A549 (cell line): ENCODE measurements at regions not wholly inside any gene's neighbourhood (a gene's known extent, or its start where the extent isn't known, plus 50 kb on each side); places are given as distances from the start of the nearest gene placed in this dataset.

Experiments
- ATAC-seq, 2 experiments: fragments of 200-7000 bp in 1 of 2; fragments of >200 bp in 1 of 2; cut with Nextera tagmentation in 1 of 2; cut with Tn5 transposase in 1 of 2; 3 replicates each; pipeline versions ENCODE4 v1.8.0 to v1.9.1; 2018 to 2020; ENCODE audit warnings: mild to moderate bottlenecking in 1 of 2, moderate library complexity in 1 of 2
- CTCF ChIA-PET: fragments of 300-600 bp; sonication (Branson Sonifier 250); formaldehyde crosslinking; extraction: SDS; loops from one replicate; lab custom pipeline; 2021; ENCODE audit warnings: antibody characterized with exemption, inconsistent platforms; lab: Yijun Ruan, JAX
- POLR2A ChIA-PET: fragments of 350-600 bp; formaldehyde crosslinking; extraction: SDS; loops from one replicate; lab custom pipeline; 2021; ENCODE audit warnings: antibody characterized with exemption, inconsistent platforms; lab: Yijun Ruan, JAX
- DNase-seq, 2 experiments: peaks; one replicate each; pipeline versions ENCODE4 v3.0.0 to v3.0.0-alpha.2; 2011 to 2016; ENCODE audit warnings: low read depth in 1 of 2, low spot score in 1 of 2
- FAIRE-seq: peaks from 2 replicates; lab custom pipeline; 2011; peaks lifted over from hg19 to GRCh38; lab: Jason Lieb, UNC
- H3K27ac ChIP-seq, 2 experiments: fragments of >200 bp; sonication (Bioruptor Twin); formaldehyde crosslinking; 3 replicates each; pipeline ENCODE4 v1.5.1; 2016 to 2017
- H3K4me1 ChIP-seq: fragments of >200 bp; sonication (Bioruptor Twin); formaldehyde crosslinking; 3 replicates; pipeline ENCODE4 v1.6.1; 2016
- H3K4me2 ChIP-seq: fragments of >200 bp; sonication (Bioruptor Twin); formaldehyde crosslinking; 3 replicates; pipeline ENCODE4 v1.6.1; 2016
- H3K4me3 ChIP-seq: fragments of >200 bp; sonication (Bioruptor Twin); formaldehyde crosslinking; 3 replicates; pipeline ENCODE4 v1.5.1; 2016
- H3K9me3 ChIP-seq: fragments of >200 bp; sonication (Bioruptor Twin); formaldehyde crosslinking; 3 replicates; pipeline ENCODE4 v1.6.1; 2016
- CBX2 ChIP-seq: fragments of 200-600 bp; sonication (generic); IDR thresholded peaks from 2 replicates; pipeline ENCODE4 v1.6.1; 2016; ENCODE audit warnings: low read depth, mild to moderate bottlenecking, borderline replicate concordance
- CBX8 ChIP-seq: fragments of 200-600 bp; sonication (generic); IDR thresholded peaks from 2 replicates; pipeline ENCODE4 v1.6.1; 2016
- CEBPB ChIP-seq, 2 experiments: fragments of >200 bp in 1 of 2; sonication (Bioruptor Twin) in 1 of 2; formaldehyde crosslinking in 1 of 2; IDR thresholded peaks; 2 replicates each; pipeline ENCODE4 v1.6.1; 2012 to 2016
- CHD2 ChIP-seq: fragments of 150-350 bp; IDR thresholded peaks from 2 replicates; pipeline ENCODE4 v1.6.1; 2014; ENCODE audit warnings: low read length; ENCODE audit not compliant: partially characterized antibody
- CHD4 ChIP-seq: fragments of 200-600 bp; sonication (generic); IDR thresholded peaks from 2 replicates; pipeline ENCODE4 v1.6.1; 2016; ENCODE audit warnings: antibody characterized with exemption, mild to moderate bottlenecking, borderline replicate concordance
- EHMT2 ChIP-seq: fragments of 200-600 bp; sonication (generic); IDR thresholded peaks from 2 replicates; pipeline ENCODE4 v1.6.1; 2016; ENCODE audit warnings: antibody characterized with exemption, low read depth, mild to moderate bottlenecking, moderate library complexity
- FOSB ChIP-seq: fragments of 250-450 bp; sonication (Bioruptor Pico); IDR thresholded peaks from 2 replicates; pipeline ENCODE4 v1.5.0; 2020; ENCODE audit warnings: mild to moderate bottlenecking, moderate library complexity
- FOSL2 ChIP-seq, 2 experiments: fragments of 450-650 bp in 1 of 2; fragments of >200 bp in 1 of 2; sonication (Bioruptor Twin) in 1 of 2; formaldehyde crosslinking; IDR thresholded peaks; 2 replicates each; pipeline versions ENCODE4 v1.5.0 to v1.6.1; 2016 to 2020; ENCODE audit warnings: mild to moderate bottlenecking in 1 of 2, moderate library complexity in 1 of 2
- GATA3 ChIP-seq: IDR thresholded peaks from 2 replicates; pipeline ENCODE4 v1.6.1; 2012; ENCODE audit warnings: borderline replicate concordance
- HES2 ChIP-seq: fragments of >200 bp; sonication (Bioruptor Twin); formaldehyde crosslinking; IDR thresholded peaks from 2 replicates; pipeline ENCODE4 v1.6.1; 2016
- HEYL ChIP-seq: fragments of 250-450 bp; sonication (Bioruptor Pico); IDR thresholded peaks from 2 replicates; pipeline ENCODE4 v1.8.0; 2021; ENCODE audit warnings: mild to moderate bottlenecking, moderate library complexity
- HOXB5 ChIP-seq: fragments of 250-450 bp; sonication (Bioruptor Pico); IDR thresholded peaks from 2 replicates; pipeline ENCODE4 v1.5.0; 2020; ENCODE audit warnings: mild to moderate bottlenecking, moderate library complexity
- JUNB ChIP-seq: fragments of >200 bp; sonication (Bioruptor Twin); formaldehyde crosslinking; IDR thresholded peaks from 2 replicates; pipeline ENCODE4 v1.6.1; 2016
- MAX ChIP-seq: IDR thresholded peaks from 2 replicates; pipeline ENCODE4 v1.6.1; 2012
- NFE2L2 ChIP-seq: fragments of 150-350 bp; conservative IDR thresholded peaks from 2 replicates; pipeline ENCODE4 v1.6.1; 2014; ENCODE audit warnings: low read length
- NR3C1 ChIP-seq: fragments of >200 bp; sonication (Bioruptor Twin); formaldehyde crosslinking; IDR thresholded peaks from 3 replicates; pipeline ENCODE4 v1.6.1; 2017
- SMC3 ChIP-seq: fragments of >200 bp; sonication (Bioruptor Twin); formaldehyde crosslinking; IDR thresholded peaks from 3 replicates; pipeline ENCODE4 v1.6.1; 2018; ENCODE audit warnings: inconsistent platforms
- TFCP2L1 ChIP-seq: fragments of 250-450 bp; sonication (Bioruptor Pico); IDR thresholded peaks from 2 replicates; pipeline ENCODE4 v1.5.0; 2021; ENCODE audit warnings: mild to moderate bottlenecking
- TP53 ChIP-seq: fragments of 250-450 bp; sonication (Bioruptor Pico); IDR thresholded peaks from 2 replicates; pipeline ENCODE4 v1.5.0; 2021; ENCODE audit warnings: mild to moderate bottlenecking, moderate library complexity
- USF2 ChIP-seq: fragments of 450-650 bp; IDR thresholded peaks from 2 replicates; pipeline ENCODE4 v1.6.1; 2014; ENCODE audit warnings: antibody characterized with exemption
- ZNF302 ChIP-seq: fragments of 250-450 bp; sonication (Bioruptor Pico); IDR thresholded peaks from 2 replicates; pipeline ENCODE4 v1.9.0; 2021; ENCODE audit warnings: inconsistent platforms, mild to moderate bottlenecking, moderate library complexity
- ZSCAN20 ChIP-seq: fragments of 250-450 bp; sonication (Bioruptor Pico); IDR thresholded peaks from 2 replicates; pipeline ENCODE4 v1.8.0; 2022; ENCODE audit warnings: mild to moderate bottlenecking, moderate library complexity
- WGBS: methylation state at CpG from one replicate; pipeline ENCODE4 v1.1.6; 2017; ENCODE audit errors: missing lambda C conversion rate; 5-methylcytosine and 5-hydroxymethylcytosine counted together

- ChIA-PET POLR2A (no interaction called here), CTCF (no interaction called here)
- FAIRE-seq (no peak), ATAC-seq (no peak), DNase-seq (no peak)
- no peak for TF ChIP-seq NFE2L2
- no peak for TF ChIP-seq MAX
- no peak for TF ChIP-seq GATA3
- no peaks in the 10 kb centered on the region for H3K4me1 ChIP-seq
- WGBS: 53% methylated on average over 2 of the region's 2 CpGs
- no peak overlapping the region for H3K27ac ChIP-seq
- H3K9me3 ChIP-seq: no peaks in the 10 kb centered on the region
- H3K4me3 ChIP-seq: no peak overlapping the region
- no peak overlapping the region for H3K4me2 ChIP-seq
These were observed 50.3 kb upstream of the OSBPL11 start for GRCh38 chr3:125645616-125646015.

GRCh38 chr3:125646581-125646980, 51.3 kb upstream of the OSBPL11 start:
- H3K4me3 ChIP-seq: no peak overlapping the region
- TF ChIP-seq HEYL (CRISPR knock-in tag) (no peak), CHD4 (no peak), NR3C1 (no peak), ZSCAN20 (CRISPR knock-in tag) (no peak), JUNB (no peak), GATA3 (no peak), CEBPB (IDR thresholded peaks at IDR 0.05) (no peak), NFE2L2 (no peak), CBX2 (no peak), ZNF302 (CRISPR knock-in tag) (no peak), FOSB (CRISPR knock-in tag) (no peak)
- no peaks in the 10 kb centered on the region for H3K9me3 ChIP-seq
- WGBS: 34% methylated on average over 1 of the region's 1 CpG
- ChIA-PET POLR2A (no interaction called here), CTCF (no interaction called here)
- H3K27ac ChIP-seq: no peak overlapping the region
- DNase-seq (no peak), ATAC-seq (no peak), FAIRE-seq (no peak)
- no peaks in the 10 kb centered on the region for H3K4me1 ChIP-seq
- H3K4me2 ChIP-seq: no peak overlapping the region

GRCh38 chr3:125647318-125648014, 52.2 kb upstream of the OSBPL11 start:
- no peak for TF ChIP-seq EHMT2
- DNase-seq (no peak), ATAC-seq (no peak), FAIRE-seq (no peak)
- no peaks in the 10 kb centered on the region for H3K9me3 ChIP-seq
- no peak overlapping the region for H3K4me2 ChIP-seq
- 37% methylated on average over 8 of the region's 8 CpGs for WGBS
- CTCF ChIA-PET: no interaction called here
- POLR2A ChIA-PET: no interaction called here
- no peaks in the 10 kb centered on the region for H3K4me1 ChIP-seq
- H3K4me3 ChIP-seq: no peak overlapping the region
- no peak overlapping the region for H3K27ac ChIP-seq

GRCh38 chr3:125651244-125651643, 55.9 kb upstream of the OSBPL11 start:
- POLR2A ChIA-PET: no interaction called here
- ATAC-seq (peak; percentile 34 to 51; a peak in 3 of 6 replicates), DNase-seq (peak in 1 of 2 experiments; percentile 26), FAIRE-seq (no peak)
- Histone ChIP-seq H3K4me3 (no peak overlapping the region), H3K4me2 (no peak overlapping the region), H3K9me3 (no peaks in the 10 kb centered on the region), H3K27ac (no peak overlapping the region), H3K4me1 (no peaks in the 10 kb centered on the region)
- CTCF ChIA-PET: interaction anchor here (0.6 to 1.1 kb wide), 2 partner anchors 24 to 35 kb away, joined by 3 read pairs; no protein-coding TSS in a partner anchor
- TF ChIP-seq CBX2 (no peak), FOSL2 (IDR thresholded peaks at IDR 0.05) (no peak), FOSL2 (CRISPR knock-in tag; IDR thresholded peaks at IDR 0.05) (no peak), USF2 (no peak), CHD4 (no peak), CBX8 (no peak), TP53 (CRISPR knock-in tag) (no peak), TFCP2L1 (no peak), SMC3 (no peak), HES2 (no peak), HOXB5 (CRISPR knock-in tag) (no peak), CHD2 (no peak), MAX (no peak)
- 88% methylated on average over 5 of the region's 5 CpGs for WGBS
